Testis (tissue), 2 donors: ENCODE measurements at regions not wholly inside any gene's neighbourhood (a gene's known extent, or its start where the extent isn't known, plus 50 kb on each side); places are given as distances from the start of the nearest gene placed in this dataset.

Experiments
- DNase-seq: peaks from one replicate; pipeline ENCODE4 v3.0.0-alpha.2; 2019
- H3K27ac ChIP-seq, 2 donors: fragments of 200-600 bp; sonication (generic); one replicate each; pipeline ENCODE4 v1.5.1; 2019
- H3K27me3 ChIP-seq: fragments of 200-600 bp; sonication (generic); one replicate; pipeline ENCODE4 v1.5.1; 2019
- H3K36me3 ChIP-seq: fragments of 200-600 bp; sonication (generic); one replicate; pipeline ENCODE4 v1.5.1; 2017; ENCODE audit warnings: low read depth; ENCODE audit errors: missing control alignments
- H3K4me1 ChIP-seq: fragments of 200-600 bp; sonication (generic); one replicate; pipeline ENCODE4 v1.5.1; 2019
- H3K4me3 ChIP-seq, 2 donors: fragments of 200-600 bp; sonication (generic); one replicate each; pipeline ENCODE4 v1.5.1; 2017 to 2019
- H3K9me3 ChIP-seq: fragments of 200-600 bp; sonication (generic); one replicate; pipeline ENCODE4 v1.5.1; 2017
- POLR2A ChIP-seq: fragments of 450-650 bp; IDR thresholded peaks from one replicate; pipeline ENCODE4 v1.6.1; 2017; ENCODE audit warnings: antibody characterized with exemption, mild to moderate bottlenecking, moderate library complexity
- WGBS, 2 donors: methylation state at CpG; one replicate each; pipeline ENCODE4 v1.1.5; 2018; 5-methylcytosine and 5-hydroxymethylcytosine counted together
- intact Hi-C: fragments of 100-400 bp; cut with DNase I; formaldehyde crosslinking; loops from one replicate; pipeline ENCODE4 v1.15.1; 2023; ENCODE audit warnings: low total_unique reads
- TF ChIP-seq, protein P1 (sequence below), 3 experiments: fragments of 450-650 bp in 2 of 3; fragments of 200-600 bp in 1 of 3; sonication (generic) in 1 of 3; IDR thresholded peaks; one replicate each; pipeline ENCODE4 v1.5.1; 2016 to 2019; ENCODE audit warnings: antibody characterized with exemption in 3 of 3, mild to moderate bottlenecking in 2 of 3, moderate library complexity in 1 of 3

DNA sequence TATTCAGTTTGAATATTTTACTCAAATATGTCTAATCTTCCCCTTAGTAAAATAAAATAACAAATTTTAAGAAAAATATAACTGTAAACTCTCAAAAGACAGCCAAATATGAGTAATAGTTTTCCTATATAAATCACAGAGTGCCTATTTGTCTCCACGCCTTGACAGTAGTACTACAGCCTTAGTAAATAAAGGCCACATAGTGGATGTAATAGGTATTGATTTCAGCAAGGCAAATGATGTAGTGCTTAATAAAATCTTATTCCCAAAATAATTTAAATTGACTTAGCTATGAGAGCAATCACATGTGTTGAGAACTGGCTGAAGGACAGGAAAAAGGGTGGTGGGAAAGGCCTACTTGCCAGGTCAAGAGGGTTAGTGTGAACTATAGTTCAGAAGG lies 747.2 kb downstream of the OLFM4 start:
- Histone ChIP-seq H3K4me1 (no peaks in the 10 kb centered on the region), H3K36me3 (no peaks in the 10 kb centered on the region), H3K9me3 (no peaks in the 10 kb centered on the region), H3K27ac (no peak overlapping the region), H3K4me3 (no peak overlapping the region), H3K27me3 (no peaks in the 10 kb centered on the region)
- DNase-seq, result no peak
- intact Hi-C loops, result no loop called here
- TF ChIP-seq, protein P1, sequence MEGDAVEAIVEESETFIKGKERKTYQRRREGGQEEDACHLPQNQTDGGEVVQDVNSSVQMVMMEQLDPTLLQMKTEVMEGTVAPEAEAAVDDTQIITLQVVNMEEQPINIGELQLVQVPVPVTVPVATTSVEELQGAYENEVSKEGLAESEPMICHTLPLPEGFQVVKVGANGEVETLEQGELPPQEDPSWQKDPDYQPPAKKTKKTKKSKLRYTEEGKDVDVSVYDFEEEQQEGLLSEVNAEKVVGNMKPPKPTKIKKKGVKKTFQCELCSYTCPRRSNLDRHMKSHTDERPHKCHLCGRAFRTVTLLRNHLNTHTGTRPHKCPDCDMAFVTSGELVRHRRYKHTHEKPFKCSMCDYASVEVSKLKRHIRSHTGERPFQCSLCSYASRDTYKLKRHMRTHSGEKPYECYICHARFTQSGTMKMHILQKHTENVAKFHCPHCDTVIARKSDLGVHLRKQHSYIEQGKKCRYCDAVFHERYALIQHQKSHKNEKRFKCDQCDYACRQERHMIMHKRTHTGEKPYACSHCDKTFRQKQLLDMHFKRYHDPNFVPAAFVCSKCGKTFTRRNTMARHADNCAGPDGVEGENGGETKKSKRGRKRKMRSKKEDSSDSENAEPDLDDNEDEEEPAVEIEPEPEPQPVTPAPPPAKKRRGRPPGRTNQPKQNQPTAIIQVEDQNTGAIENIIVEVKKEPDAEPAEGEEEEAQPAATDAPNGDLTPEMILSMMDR (IDR thresholded peaks at IDR 0.05), result peak in 1 of 3 experiments; percentile 21
- no peak for TF ChIP-seq POLR2A
- WGBS, 2 donors, result 84 to 94% methylated on average over 1 of the region's 1 CpG

DNA sequence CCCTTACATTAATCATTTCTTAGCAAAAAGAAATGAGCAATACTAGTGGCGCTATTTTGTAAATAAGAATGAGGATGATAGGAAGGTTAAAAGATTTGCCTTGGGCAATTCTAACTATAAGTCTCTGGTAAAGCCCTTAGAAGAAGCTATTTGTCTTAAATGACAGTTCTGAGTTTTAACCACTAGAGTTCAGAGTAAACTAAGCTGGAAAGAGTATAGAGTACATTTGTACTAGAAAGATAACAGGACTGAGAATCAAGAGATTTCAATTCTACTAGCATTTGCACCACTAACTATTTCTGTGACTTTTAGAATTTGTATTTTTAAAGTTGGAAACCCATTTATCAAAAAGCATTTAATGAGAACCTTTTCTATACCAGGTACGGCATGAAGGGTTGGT lies 750.3 kb downstream of the OLFM4 start:
- DNase-seq, result no peak
- no peaks in the 10 kb centered on the region for H3K27me3 ChIP-seq
- WGBS, 2 donors, result 84 to 90% methylated on average over 2 of the region's 2 CpGs
- no peak overlapping the region for H3K27ac ChIP-seq
- TF ChIP-seq, protein P1 (IDR thresholded peaks at IDR 0.05), result no peak
- no peak for TF ChIP-seq POLR2A
- H3K9me3 ChIP-seq, result no peaks in the 10 kb centered on the region
- intact Hi-C loops, result no loop called here
- no peaks in the 10 kb centered on the region for H3K4me1 ChIP-seq
- no peaks in the 10 kb centered on the region for H3K36me3 ChIP-seq
- H3K4me3 ChIP-seq, result no peak overlapping the region

DNA sequence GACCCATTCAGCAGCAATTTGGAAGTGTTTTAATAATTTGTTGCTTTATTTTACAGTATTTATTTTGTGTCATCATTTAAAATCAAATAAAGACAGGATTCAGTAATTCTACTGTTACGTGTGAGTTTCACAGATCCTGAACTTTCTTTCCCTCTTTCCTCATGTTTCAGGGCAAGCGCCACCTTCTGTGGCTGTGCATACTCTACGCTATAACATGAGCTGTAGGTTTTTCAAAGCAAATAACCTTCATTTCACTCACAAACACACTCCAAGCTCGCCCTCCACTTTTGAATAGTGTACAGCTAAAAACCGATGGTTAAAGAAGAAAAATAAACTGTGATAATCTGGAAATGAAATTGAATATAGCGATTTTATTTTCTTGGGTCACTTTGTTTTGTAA lies 753.3 kb downstream of the OLFM4 start:
- Histone ChIP-seq H3K9me3 (no peaks in the 10 kb centered on the region), H3K27me3 (no peaks in the 10 kb centered on the region), H3K36me3 (no peaks in the 10 kb centered on the region), H3K4me1 (no peaks in the 10 kb centered on the region), H3K27ac (no peak overlapping the region), H3K4me3 (no peak overlapping the region)
- intact Hi-C loops, result no loop called here
- WGBS, 2 donors, result 6 to 10% methylated on average over 6 of the region's 6 CpGs
- TF ChIP-seq, protein P1 (IDR thresholded peaks at IDR 0.05), result no peak
- no peak for TF ChIP-seq POLR2A
- DNase-seq, result no peak

DNA sequence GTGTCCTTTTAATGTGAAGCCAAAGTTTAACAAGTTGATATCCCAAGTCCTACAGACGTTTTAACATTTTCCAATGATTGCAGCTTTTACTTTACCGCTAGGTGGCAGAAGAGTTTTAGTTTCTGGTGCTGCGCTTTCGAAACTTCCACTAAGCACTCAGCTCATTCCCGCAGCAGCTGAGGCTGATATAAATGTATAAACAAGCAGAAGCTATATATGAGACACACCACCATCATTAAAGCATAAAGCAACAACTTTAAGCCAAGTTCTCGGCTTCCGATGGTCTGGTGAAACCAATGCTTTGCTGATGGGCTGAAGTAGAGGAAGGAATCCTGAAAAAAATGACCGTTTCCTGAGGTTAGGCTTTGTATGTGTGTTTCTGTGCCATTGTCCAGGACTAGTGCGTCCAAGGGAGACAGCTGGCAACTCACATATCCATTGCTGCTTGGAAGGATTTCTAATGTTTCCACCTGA lies 753.9 kb downstream of the OLFM4 start:
- no peak overlapping the region for H3K4me3 ChIP-seq
- TF ChIP-seq, protein P1 (IDR thresholded peaks at IDR 0.05), result peak; percentile 48 to 81 (median 54)
- TF ChIP-seq POLR2A, result no peak
- no peaks in the 10 kb centered on the region for H3K27me3 ChIP-seq
- no peak overlapping the region for H3K27ac ChIP-seq
- intact Hi-C loops, result no loop called here
- no peaks in the 10 kb centered on the region for H3K4me1 ChIP-seq
- 2 to 3% methylated on average over 9 of the region's 9 CpGs for WGBS, 2 donors
- no peaks in the 10 kb centered on the region for H3K36me3 ChIP-seq
- DNase-seq, result peak; percentile 61
- no peaks in the 10 kb centered on the region for H3K9me3 ChIP-seq

DNA sequence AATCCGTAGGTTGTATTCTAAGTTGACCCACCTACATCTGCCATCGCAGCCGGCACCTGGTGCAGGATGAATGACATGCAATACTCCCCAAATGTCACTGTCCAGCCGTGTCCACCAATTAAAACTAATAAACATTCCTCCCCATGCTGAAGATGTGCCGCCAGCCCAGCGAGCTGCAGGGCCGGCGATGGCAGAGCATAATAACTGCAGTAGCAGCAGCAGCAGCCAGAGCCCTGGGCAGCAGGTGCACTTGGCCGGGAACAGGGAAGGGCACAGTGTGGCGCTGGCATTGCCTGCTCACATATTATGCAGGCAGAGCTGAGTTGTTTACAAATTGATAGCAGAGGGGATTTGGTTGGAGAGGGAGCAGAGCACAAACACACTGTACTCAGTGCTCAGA lies 754.9 kb downstream of the OLFM4 start:
- no peaks in the 10 kb centered on the region for H3K9me3 ChIP-seq
- H3K27ac ChIP-seq, result no peak overlapping the region
- H3K36me3 ChIP-seq, result no peaks in the 10 kb centered on the region
- H3K4me1 ChIP-seq, result no peaks in the 10 kb centered on the region
- no peak overlapping the region for H3K4me3 ChIP-seq
- WGBS, 2 donors, result 65 to 69% methylated on average over 7 to 10 of the region's 10 CpGs
- H3K27me3 ChIP-seq, result no peaks in the 10 kb centered on the region
- TF ChIP-seq, protein P1 (IDR thresholded peaks at IDR 0.05), result no peak
- TF ChIP-seq POLR2A, result no peak
- intact Hi-C loops, result no loop called here
- no peak for DNase-seq
